Breast epithelium (tissue), 4 donors: ENCODE measurements at regions not wholly inside any gene's neighbourhood (a gene's known extent, or its start where the extent isn't known, plus 50 kb on each side); places are given as distances from the start of the nearest gene placed in this dataset.

Experiments
- DNase-seq, 2 donors: peaks; one replicate each; pipeline ENCODE4 v3.0.0-alpha.2; 2019; ENCODE audit warnings: low spot score in 2 of 2
- H3K27ac ChIP-seq, 2 donors: fragments of 200-600 bp; sonication (generic) in 1 of 2; one replicate each; pipeline ENCODE4 v1.5.1; 2016 to 2019; ENCODE audit warnings: mild to moderate bottlenecking in 1 of 2
- H3K27me3 ChIP-seq, 2 donors: fragments of 200-600 bp; sonication (generic) in 1 of 2; one replicate each; pipeline versions ENCODE4 v1.5.1 to v1.6.0; 2017 to 2019; ENCODE audit warnings: control low read depth in 1 of 2, mild to moderate bottlenecking in 1 of 2
- H3K36me3 ChIP-seq: fragments of 200-600 bp; one replicate; pipeline ENCODE4 v1.5.1; 2019
- H3K4me1 ChIP-seq, 2 donors: fragments of 200-600 bp; sonication (generic); one replicate each; pipeline ENCODE4 v1.5.1; 2016 to 2019; ENCODE audit warnings: control low read depth in 1 of 2
- H3K4me3 ChIP-seq, 3 donors: fragments of 200-600 bp; sonication (generic); 1 replicate in 2 of 3; 2 replicates in 1 of 3; pipeline ENCODE4 v1.5.1; 2016 to 2019; ENCODE audit warnings: mild to moderate bottlenecking in 3 of 3, moderate library complexity in 2 of 3
- H3K9me3 ChIP-seq, 2 donors: fragments of 200-600 bp; sonication (generic) in 1 of 2; one replicate each; pipeline ENCODE4 v1.5.1; 2016 to 2019; ENCODE audit warnings: control low read depth in 1 of 2
- POLR2A ChIP-seq: fragments of 450-650 bp; IDR thresholded peaks from one replicate; pipeline ENCODE4 v1.6.1; 2016; ENCODE audit warnings: antibody characterized with exemption, mild to moderate bottlenecking, moderate library complexity
- POLR2AphosphoS5 ChIP-seq, 3 donors: sonication (generic); formaldehyde crosslinking; IDR thresholded peaks; one replicate each; pipeline ENCODE4 v1.6.1; 2017; ENCODE audit warnings: antibody characterized with exemption in 3 of 3
- intact Hi-C: fragments of 100-400 bp; cut with DNase I; formaldehyde crosslinking; loops from one replicate; pipeline ENCODE4 v1.15.1; 2023; ENCODE audit warnings: low total_unique reads
- TF ChIP-seq, protein P1 (sequence below), 3 donors: fragments of 450-650 bp; IDR thresholded peaks; one replicate each; pipeline ENCODE4 v1.5.1; 2016 to 2017; ENCODE audit warnings: antibody characterized with exemption in 3 of 3, mild to moderate bottlenecking in 3 of 3, moderate library complexity in 3 of 3

DNA sequence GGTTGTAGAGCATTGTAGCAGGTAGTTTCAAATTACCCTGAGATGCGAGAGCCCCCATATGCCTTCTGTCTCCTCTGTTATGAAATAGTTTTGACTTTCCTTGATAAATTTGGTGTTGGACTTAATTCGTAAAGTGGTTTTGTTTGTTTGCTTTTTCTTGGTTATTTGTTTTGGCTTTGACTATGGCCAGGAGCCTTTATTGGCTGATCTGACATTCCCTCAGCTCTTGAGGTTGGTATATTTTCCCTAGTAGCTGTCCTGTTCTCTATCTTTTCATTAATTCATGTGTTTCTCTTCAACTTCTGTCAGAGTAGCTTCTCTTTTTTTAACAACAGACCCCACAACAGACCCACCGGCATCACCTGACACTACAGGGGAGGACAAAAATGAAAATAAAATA, 457.4 kb upstream of the MANEA start:
- H3K4me1 ChIP-seq: no peaks in the 10 kb centered on the region
- H3K4me3 ChIP-seq: no peak overlapping the region
- DNase-seq: no peak
- TF ChIP-seq POLR2AphosphoS5 (IDR thresholded peaks at IDR 0.05): no peak
- TF ChIP-seq POLR2A: no peak
- intact Hi-C loops: no loop called here
- H3K9me3 ChIP-seq: no peaks in the 10 kb centered on the region
- no peaks in the 10 kb centered on the region for H3K27me3 ChIP-seq
- H3K36me3 ChIP-seq: no peaks in the 10 kb centered on the region
- no peak overlapping the region for H3K27ac ChIP-seq

DNA sequence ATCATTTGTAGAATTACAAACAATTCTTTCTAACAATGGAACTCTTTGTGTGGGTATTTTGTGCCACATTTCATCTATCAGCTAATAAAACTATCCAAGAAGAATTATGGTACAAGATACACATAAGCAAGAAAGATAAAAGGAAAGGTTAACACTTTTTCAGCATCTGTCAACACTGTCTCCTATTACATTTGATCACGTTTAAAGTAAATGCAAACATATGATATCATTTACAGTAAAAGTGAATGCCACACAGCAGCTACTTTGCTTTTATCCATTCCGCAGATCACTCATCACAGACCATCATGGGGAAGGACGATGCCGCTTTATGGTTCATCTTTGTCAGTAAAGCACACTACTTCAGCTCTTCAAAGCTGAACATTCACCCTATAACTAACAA, 456.4 kb upstream of the MANEA start:
- TF ChIP-seq POLR2A (no peak), POLR2AphosphoS5 (IDR thresholded peaks at IDR 0.05) (no peak)
- TF ChIP-seq, protein P1, sequence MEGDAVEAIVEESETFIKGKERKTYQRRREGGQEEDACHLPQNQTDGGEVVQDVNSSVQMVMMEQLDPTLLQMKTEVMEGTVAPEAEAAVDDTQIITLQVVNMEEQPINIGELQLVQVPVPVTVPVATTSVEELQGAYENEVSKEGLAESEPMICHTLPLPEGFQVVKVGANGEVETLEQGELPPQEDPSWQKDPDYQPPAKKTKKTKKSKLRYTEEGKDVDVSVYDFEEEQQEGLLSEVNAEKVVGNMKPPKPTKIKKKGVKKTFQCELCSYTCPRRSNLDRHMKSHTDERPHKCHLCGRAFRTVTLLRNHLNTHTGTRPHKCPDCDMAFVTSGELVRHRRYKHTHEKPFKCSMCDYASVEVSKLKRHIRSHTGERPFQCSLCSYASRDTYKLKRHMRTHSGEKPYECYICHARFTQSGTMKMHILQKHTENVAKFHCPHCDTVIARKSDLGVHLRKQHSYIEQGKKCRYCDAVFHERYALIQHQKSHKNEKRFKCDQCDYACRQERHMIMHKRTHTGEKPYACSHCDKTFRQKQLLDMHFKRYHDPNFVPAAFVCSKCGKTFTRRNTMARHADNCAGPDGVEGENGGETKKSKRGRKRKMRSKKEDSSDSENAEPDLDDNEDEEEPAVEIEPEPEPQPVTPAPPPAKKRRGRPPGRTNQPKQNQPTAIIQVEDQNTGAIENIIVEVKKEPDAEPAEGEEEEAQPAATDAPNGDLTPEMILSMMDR (IDR thresholded peaks at IDR 0.05): no peak
- no peaks in the 10 kb centered on the region for H3K36me3 ChIP-seq
- no peaks in the 10 kb centered on the region for H3K9me3 ChIP-seq
- no peaks in the 10 kb centered on the region for H3K4me1 ChIP-seq
- intact Hi-C loops: no loop called here
- H3K4me3 ChIP-seq: no peak overlapping the region
- no peaks in the 10 kb centered on the region for H3K27me3 ChIP-seq
- no peak overlapping the region for H3K27ac ChIP-seq
- no peak for DNase-seq

DNA sequence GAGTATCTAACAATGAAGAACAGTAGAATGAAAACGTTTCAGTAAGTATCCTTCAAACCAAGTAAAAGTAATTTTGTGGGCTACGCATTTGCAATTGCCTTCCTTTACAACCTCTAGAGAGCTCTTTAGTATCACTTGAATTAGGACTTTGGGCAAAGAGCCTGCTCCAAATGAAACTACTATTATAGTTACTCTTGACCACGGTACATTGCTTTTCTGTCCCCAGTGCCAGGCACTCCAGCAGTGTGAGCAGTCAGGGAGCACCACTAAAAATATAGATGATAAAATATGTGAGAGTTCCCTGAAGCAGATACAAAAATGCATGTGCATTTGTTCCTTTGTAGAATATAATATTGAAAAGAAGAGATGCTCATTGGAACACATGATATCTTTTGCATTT, 450.1 kb upstream of the MANEA start:
- Histone ChIP-seq H3K27ac (no peak overlapping the region), H3K27me3 (no peaks in the 10 kb centered on the region), H3K4me3 (no peak overlapping the region), H3K36me3 (no peaks in the 10 kb centered on the region), H3K9me3 (no peaks in the 10 kb centered on the region), H3K4me1 (no peaks in the 10 kb centered on the region)
- intact Hi-C loops: no loop called here
- DNase-seq: no peak
- no peak for TF ChIP-seq POLR2AphosphoS5 (IDR thresholded peaks at IDR 0.05)
- TF ChIP-seq POLR2A: no peak
- TF ChIP-seq, protein P1 (IDR thresholded peaks at IDR 0.05): no peak

DNA sequence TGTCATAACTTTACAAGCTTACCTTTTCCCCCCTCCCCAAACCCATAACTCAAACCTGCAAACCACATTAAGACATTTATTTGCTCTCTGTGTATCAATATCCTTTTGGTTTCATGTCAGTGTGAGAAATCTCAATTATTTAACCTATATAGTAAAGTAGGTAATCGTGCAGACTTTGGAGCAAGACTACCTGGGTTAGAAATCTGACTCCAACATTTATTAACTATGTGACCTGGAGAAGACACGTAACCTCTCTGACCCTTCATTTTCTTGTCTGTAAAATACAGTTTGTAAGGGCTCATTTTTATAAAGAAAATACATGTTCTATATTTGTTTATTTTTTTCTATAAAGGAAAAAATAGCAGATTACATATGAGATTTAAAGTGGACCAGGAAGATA, 448.9 kb upstream of the MANEA start:
- Histone ChIP-seq H3K27me3 (no peaks in the 10 kb centered on the region), H3K27ac (no peak overlapping the region), H3K4me1 (no peaks in the 10 kb centered on the region), H3K9me3 (no peaks in the 10 kb centered on the region), H3K4me3 (no peak overlapping the region), H3K36me3 (no peaks in the 10 kb centered on the region)
- DNase-seq: no peak
- TF ChIP-seq POLR2A (no peak), POLR2AphosphoS5 (IDR thresholded peaks at IDR 0.05) (no peak)
- TF ChIP-seq, protein P1 (IDR thresholded peaks at IDR 0.05): no peak
- intact Hi-C loops: no loop called here

DNA sequence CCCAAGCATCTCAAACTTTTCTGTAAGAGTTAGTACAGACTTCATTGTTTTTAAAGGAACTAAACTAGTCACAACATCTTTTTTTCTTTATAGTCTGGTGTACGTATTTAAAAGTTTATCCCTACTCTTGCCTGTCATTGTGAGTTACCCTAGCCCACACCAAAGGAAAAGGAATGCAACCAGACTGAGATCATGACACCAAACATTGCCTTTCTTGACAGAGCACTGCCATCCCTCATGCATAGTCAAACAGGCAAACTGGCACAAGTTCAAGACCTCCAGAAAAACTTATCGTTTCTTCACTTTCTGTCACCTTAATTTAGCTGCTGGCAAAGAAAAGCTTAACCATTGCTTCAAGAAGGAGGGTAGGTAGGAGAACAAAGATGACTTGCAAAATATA, 448.4 kb upstream of the MANEA start:
- H3K27ac ChIP-seq: no peak overlapping the region
- no peaks in the 10 kb centered on the region for H3K27me3 ChIP-seq
- H3K9me3 ChIP-seq: no peaks in the 10 kb centered on the region
- TF ChIP-seq POLR2AphosphoS5 (IDR thresholded peaks at IDR 0.05): no peak
- TF ChIP-seq, protein P1 (IDR thresholded peaks at IDR 0.05): no peak
- no peak for TF ChIP-seq POLR2A
- intact Hi-C loops: no loop called here
- no peaks in the 10 kb centered on the region for H3K36me3 ChIP-seq
- no peak overlapping the region for H3K4me3 ChIP-seq
- H3K4me1 ChIP-seq: no peaks in the 10 kb centered on the region
- DNase-seq: no peak

DNA sequence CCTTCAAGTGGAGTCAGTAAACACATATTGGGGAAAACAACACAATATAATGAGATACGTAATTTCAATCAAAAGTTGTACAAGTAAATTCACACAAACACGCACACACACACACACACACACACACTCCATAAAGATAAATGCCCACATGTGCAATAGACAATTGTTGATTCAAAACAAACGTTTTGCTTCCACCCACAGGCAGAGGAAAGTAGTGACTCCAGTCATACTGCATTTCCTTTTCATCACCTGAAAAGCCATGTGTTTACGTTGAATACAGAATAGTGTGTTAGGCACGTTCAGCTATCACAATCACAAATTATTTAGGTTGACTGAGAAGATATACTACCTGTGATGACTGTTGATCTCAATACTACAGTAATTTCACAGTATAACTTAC, 443.8 kb upstream of the MANEA start:
- Histone ChIP-seq H3K9me3 (no peaks in the 10 kb centered on the region), H3K4me3 (no peak overlapping the region), H3K27me3 (no peaks in the 10 kb centered on the region), H3K36me3 (no peaks in the 10 kb centered on the region), H3K4me1 (no peaks in the 10 kb centered on the region), H3K27ac (no peak overlapping the region)
- TF ChIP-seq POLR2A (no peak), POLR2AphosphoS5 (IDR thresholded peaks at IDR 0.05) (no peak)
- TF ChIP-seq, protein P1 (IDR thresholded peaks at IDR 0.05): no peak
- no peak for DNase-seq
- intact Hi-C loops: no loop called here
